ENCODE measurements at regions not wholly inside any gene's neighbourhood (a gene's known extent, or its start where the extent isn't known, plus 50 kb on each side); places are given as distances from the start of the nearest gene placed in this dataset.

DNA sequence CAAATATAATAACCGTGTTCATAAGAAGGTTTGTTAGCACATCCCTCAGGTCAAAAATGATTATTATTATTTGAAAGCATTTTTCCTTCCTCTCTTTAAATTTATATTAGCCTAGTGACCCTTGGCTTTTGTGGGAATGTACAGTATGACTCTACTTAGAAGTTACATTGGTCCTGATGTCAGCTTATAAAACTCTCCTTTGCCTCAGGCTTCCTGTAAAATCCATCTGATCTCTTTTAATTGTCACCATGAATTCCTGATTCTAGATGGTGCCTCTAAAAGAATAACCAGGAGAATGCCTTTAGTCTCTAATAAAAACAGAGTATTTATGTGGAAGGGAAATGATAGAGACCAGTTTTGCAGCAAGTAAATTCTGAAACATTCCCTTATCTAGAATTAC, 1134.4 kb downstream of the XPNPEP1 start:
- TF ChIP-seq, protein P1, sequence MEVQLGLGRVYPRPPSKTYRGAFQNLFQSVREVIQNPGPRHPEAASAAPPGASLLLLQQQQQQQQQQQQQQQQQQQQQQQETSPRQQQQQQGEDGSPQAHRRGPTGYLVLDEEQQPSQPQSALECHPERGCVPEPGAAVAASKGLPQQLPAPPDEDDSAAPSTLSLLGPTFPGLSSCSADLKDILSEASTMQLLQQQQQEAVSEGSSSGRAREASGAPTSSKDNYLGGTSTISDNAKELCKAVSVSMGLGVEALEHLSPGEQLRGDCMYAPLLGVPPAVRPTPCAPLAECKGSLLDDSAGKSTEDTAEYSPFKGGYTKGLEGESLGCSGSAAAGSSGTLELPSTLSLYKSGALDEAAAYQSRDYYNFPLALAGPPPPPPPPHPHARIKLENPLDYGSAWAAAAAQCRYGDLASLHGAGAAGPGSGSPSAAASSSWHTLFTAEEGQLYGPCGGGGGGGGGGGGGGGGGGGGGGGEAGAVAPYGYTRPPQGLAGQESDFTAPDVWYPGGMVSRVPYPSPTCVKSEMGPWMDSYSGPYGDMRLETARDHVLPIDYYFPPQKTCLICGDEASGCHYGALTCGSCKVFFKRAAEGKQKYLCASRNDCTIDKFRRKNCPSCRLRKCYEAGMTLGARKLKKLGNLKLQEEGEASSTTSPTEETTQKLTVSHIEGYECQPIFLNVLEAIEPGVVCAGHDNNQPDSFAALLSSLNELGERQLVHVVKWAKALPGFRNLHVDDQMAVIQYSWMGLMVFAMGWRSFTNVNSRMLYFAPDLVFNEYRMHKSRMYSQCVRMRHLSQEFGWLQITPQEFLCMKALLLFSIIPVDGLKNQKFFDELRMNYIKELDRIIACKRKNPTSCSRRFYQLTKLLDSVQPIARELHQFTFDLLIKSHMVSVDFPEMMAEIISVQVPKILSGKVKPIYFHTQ (CRISPR knock-in tag; IDR thresholded peaks at IDR 0.05): no peak
- TF ChIP-seq, protein P2, sequence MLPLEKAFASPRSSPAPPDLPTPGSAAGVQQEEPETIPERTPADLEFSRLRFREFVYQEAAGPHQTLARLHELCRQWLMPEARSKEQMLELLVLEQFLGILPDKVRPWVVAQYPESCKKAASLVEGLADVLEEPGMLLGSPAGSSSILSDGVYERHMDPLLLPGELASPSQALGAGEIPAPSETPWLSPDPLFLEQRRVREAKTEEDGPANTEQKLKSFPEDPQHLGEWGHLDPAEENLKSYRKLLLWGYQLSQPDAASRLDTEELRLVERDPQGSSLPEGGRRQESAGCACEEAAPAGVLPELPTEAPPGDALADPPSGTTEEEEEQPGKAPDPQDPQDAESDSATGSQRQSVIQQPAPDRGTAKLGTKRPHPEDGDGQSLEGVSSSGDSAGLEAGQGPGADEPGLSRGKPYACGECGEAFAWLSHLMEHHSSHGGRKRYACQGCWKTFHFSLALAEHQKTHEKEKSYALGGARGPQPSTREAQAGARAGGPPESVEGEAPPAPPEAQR (CRISPR knock-in tag; IDR thresholded peaks at IDR 0.05): no peak
- TF ChIP-seq, protein P3, sequence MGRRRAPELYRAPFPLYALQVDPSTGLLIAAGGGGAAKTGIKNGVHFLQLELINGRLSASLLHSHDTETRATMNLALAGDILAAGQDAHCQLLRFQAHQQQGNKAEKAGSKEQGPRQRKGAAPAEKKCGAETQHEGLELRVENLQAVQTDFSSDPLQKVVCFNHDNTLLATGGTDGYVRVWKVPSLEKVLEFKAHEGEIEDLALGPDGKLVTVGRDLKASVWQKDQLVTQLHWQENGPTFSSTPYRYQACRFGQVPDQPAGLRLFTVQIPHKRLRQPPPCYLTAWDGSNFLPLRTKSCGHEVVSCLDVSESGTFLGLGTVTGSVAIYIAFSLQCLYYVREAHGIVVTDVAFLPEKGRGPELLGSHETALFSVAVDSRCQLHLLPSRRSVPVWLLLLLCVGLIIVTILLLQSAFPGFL (CRISPR knock-in tag; IDR thresholded peaks at IDR 0.05; ENCODE audit: borderline replicate concordance): no peak
- DNase-seq (ENCODE audit: low spot score): no peak
- Mint-ChIP-seq H3K9me3 (peaks cover 44% of the 10 kb centered on the region), H3K36me3 (peaks cover 27% of the 10 kb centered on the region), H3K4me1 (no peaks in the 10 kb centered on the region), H3K4me3 (no peak overlapping the region), H3K27ac (no peak overlapping the region), H3K27me3 (ENCODE audit: low read depth) (peaks cover 5% of the 10 kb centered on the region)
- CTCF ChIA-PET: no interaction called here
- ATAC-seq: no peak
- POLR2A ChIA-PET: no interaction called here

DNA sequence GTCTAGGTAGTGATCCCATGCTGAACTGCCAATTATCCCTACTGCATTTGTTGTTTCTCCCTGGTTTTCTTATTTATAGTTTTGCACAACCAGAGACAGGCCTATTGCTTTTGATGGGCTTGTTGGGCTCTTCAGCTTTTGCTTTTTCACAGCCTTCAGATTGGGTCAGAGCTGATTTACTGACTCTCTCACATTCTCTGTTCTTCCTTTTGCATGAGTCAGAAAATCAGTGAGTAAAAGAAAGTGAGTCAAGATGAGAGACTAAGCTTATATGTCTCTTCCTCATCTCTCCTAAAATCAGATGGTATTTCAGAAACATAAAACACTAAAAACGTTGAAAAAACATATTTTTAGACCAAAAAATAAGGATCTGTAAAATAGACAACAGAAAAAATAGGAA, 1135.4 kb downstream of the XPNPEP1 start:
- ATAC-seq: no peak

More for the DNA sequence above, 1135.4 kb downstream of the XPNPEP1 start:
- H3K9me3 Mint-ChIP-seq: peaks cover 44% of the 10 kb centered on the region
- H3K4me3 Mint-ChIP-seq: no peak overlapping the region
- H3K4me1 Mint-ChIP-seq: no peaks in the 10 kb centered on the region
- no peak for DNase-seq (ENCODE audit: low spot score)
- CTCF ChIA-PET: no interaction called here
- TF ChIP-seq TEAD4 (CRISPR knock-in tag; IDR thresholded peaks at IDR 0.05) (no peak), NR2C2 (CRISPR knock-in tag; IDR thresholded peaks at IDR 0.05) (no peak), NFE2L1 (CRISPR knock-in tag; IDR thresholded peaks at IDR 0.05) (no peak), PRRX2 (CRISPR knock-in tag; IDR thresholded peaks at IDR 0.05) (no peak), GABPB1 (CRISPR knock-in tag; IDR thresholded peaks at IDR 0.05) (no peak), TP53 (CRISPR knock-in tag; IDR thresholded peaks at IDR 0.05) (no peak), ZNF232 (CRISPR knock-in tag; IDR thresholded peaks at IDR 0.05) (no peak)
- TF ChIP-seq, protein P4, sequence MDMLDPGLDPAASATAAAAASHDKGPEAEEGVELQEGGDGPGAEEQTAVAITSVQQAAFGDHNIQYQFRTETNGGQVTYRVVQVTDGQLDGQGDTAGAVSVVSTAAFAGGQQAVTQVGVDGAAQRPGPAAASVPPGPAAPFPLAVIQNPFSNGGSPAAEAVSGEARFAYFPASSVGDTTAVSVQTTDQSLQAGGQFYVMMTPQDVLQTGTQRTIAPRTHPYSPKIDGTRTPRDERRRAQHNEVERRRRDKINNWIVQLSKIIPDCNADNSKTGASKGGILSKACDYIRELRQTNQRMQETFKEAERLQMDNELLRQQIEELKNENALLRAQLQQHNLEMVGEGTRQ (CRISPR knock-in tag; IDR thresholded peaks at IDR 0.05): no peak
- TF ChIP-seq, protein P5, sequence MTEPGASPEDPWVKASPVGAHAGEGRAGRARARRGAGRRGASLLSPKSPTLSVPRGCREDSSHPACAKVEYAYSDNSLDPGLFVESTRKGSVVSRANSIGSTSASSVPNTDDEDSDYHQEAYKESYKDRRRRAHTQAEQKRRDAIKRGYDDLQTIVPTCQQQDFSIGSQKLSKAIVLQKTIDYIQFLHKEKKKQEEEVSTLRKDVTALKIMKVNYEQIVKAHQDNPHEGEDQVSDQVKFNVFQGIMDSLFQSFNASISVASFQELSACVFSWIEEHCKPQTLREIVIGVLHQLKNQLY (CRISPR knock-in tag; IDR thresholded peaks at IDR 0.05): no peak
- TF ChIP-seq, protein P6, sequence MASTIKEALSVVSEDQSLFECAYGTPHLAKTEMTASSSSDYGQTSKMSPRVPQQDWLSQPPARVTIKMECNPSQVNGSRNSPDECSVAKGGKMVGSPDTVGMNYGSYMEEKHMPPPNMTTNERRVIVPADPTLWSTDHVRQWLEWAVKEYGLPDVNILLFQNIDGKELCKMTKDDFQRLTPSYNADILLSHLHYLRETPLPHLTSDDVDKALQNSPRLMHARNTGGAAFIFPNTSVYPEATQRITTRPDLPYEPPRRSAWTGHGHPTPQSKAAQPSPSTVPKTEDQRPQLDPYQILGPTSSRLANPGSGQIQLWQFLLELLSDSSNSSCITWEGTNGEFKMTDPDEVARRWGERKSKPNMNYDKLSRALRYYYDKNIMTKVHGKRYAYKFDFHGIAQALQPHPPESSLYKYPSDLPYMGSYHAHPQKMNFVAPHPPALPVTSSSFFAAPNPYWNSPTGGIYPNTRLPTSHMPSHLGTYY (CRISPR knock-in tag; IDR thresholded peaks at IDR 0.05): no peak
- TF ChIP-seq, protein P1 (CRISPR knock-in tag; IDR thresholded peaks at IDR 0.05): no peak
- H3K27ac Mint-ChIP-seq: no peak overlapping the region
- POLR2A ChIA-PET: no interaction called here
- peaks cover 31% of the 10 kb centered on the region for H3K36me3 Mint-ChIP-seq
- peaks cover 14% of the 10 kb centered on the region for H3K27me3 Mint-ChIP-seq (ENCODE audit: low read depth)

Measured in WTC11 (cell line).